IMR-90 (cell line): ENCODE measurements at regions not wholly inside any gene's neighbourhood (a gene's known extent, or its start where the extent isn't known, plus 50 kb on each side); places are given as distances from the start of the nearest gene placed in this dataset.
"Not testable (repeated sequence)": the region's sequence is repeated elsewhere in the genome, so short reads cannot be mapped to it uniquely, and the experiment has no call there.

Source experiments
- ATAC-seq: fragments of 200-7000 bp; cut with Tn5 transposase; 2 replicates; pipeline ENCODE4 v1.9.1; 2020; ENCODE audit warnings: low read depth, mild to moderate bottlenecking, moderate library complexity
- BruUV-seq: library from RNA; stranded (reverse); fragments of 400-500 nt; replicated peaks from 2 replicates; lab custom pipeline; 2021; lab: Mats Ljungman, UMichigan
- CTCF ChIA-PET: fragments of 300-600 bp; formaldehyde crosslinking; extraction: SDS; loops from one replicate; lab custom pipeline; 2021; ENCODE audit warnings: antibody characterized with exemption; lab: Yijun Ruan, JAX
- POLR2A ChIA-PET: fragments of 300-600 bp; sonication (Branson Sonifier 250); formaldehyde crosslinking; loops from one replicate; lab custom pipeline; 2022; ENCODE audit warnings: antibody characterized with exemption; ENCODE audit not compliant: unreplicated experiment; lab: Charles Lee
- DNase-seq: peaks from one replicate; pipeline ENCODE4 v3.0.0; 2013
- H2AFZ ChIP-seq: replicated peaks from 2 replicates; pipeline ENCODE3; 2013; ENCODE audit warnings: low read length, mild to moderate bottlenecking; ENCODE audit not compliant: poor library complexity
- H2AK5ac ChIP-seq: 2 replicates; pipeline ENCODE4 v1.6.1; 2013; ENCODE audit warnings: low read depth, low read length, inconsistent platforms
- H2AK9ac ChIP-seq: replicated peaks from 2 replicates; pipeline ENCODE3; 2013; ENCODE audit warnings: mild to moderate bottlenecking, low read depth, low read length, moderate library complexity; ENCODE audit not compliant: poor library complexity
- H2BK120ac ChIP-seq: 2 replicates; pipeline ENCODE4 v1.6.1; 2013; ENCODE audit warnings: low read depth, low read length, inconsistent platforms
- H2BK15ac ChIP-seq: 3 replicates; pipeline ENCODE4 v1.6.1; 2013; ENCODE audit warnings: low read depth, low read length, inconsistent platforms
- H2BK20ac ChIP-seq: 2 replicates; pipeline ENCODE4 v1.6.1; 2013; ENCODE audit warnings: low read depth, mild to moderate bottlenecking, inconsistent platforms, low read length, moderate library complexity
- H2BK5ac ChIP-seq: 2 replicates; pipeline ENCODE4 v1.6.1; 2013; ENCODE audit warnings: mild to moderate bottlenecking, low read depth, low read length, inconsistent platforms; ENCODE audit not compliant: poor library complexity, severe bottlenecking
- H3K14ac ChIP-seq: replicated peaks from 2 replicates; pipeline ENCODE4 v1.6.1; 2013; ENCODE audit warnings: low read depth, low read length, inconsistent platforms
- H3K18ac ChIP-seq: 2 replicates; pipeline ENCODE4 v1.6.1; 2013; ENCODE audit warnings: low read depth, low read length, control low read depth
- H3K23ac ChIP-seq: 2 replicates; pipeline ENCODE4 v1.6.1; 2013; ENCODE audit warnings: low read depth, low read length, inconsistent platforms
- H3K27ac ChIP-seq: 2 replicates; pipeline ENCODE4 v1.5.1; 2013; ENCODE audit warnings: mild to moderate bottlenecking, control low read depth, low read length; ENCODE audit not compliant: insufficient read depth
- H3K27me3 ChIP-seq: 2 replicates; pipeline ENCODE4 v1.6.1; 2013; ENCODE audit warnings: low read length; ENCODE audit not compliant: control insufficient read depth, insufficient read depth
- H3K36me3 ChIP-seq: 2 replicates; pipeline ENCODE4 v1.6.1; 2013; ENCODE audit warnings: low read length, mixed read lengths; ENCODE audit not compliant: control insufficient read depth, insufficient read depth
- H3K4ac ChIP-seq: 2 replicates; pipeline ENCODE4 v1.6.1; 2013; ENCODE audit warnings: low read depth, low read length, inconsistent platforms
- H3K4me1 ChIP-seq: 2 replicates; pipeline ENCODE4 v1.6.1; 2013; ENCODE audit warnings: low read length, mixed read lengths; ENCODE audit not compliant: control insufficient read depth, insufficient read depth
- H3K4me2 ChIP-seq: 2 replicates; pipeline ENCODE4 v1.6.1; 2013; ENCODE audit warnings: low read depth, mild to moderate bottlenecking, control low read depth, low read length, moderate library complexity
- H3K4me3 ChIP-seq: 2 replicates; pipeline ENCODE4 v1.5.1; 2013; ENCODE audit warnings: low read depth, mild to moderate bottlenecking, control low read depth, low read length, moderate library complexity; ENCODE audit not compliant: insufficient read depth
- H3K56ac ChIP-seq: 2 replicates; pipeline ENCODE4 v1.6.1; 2013; ENCODE audit warnings: low read length, inconsistent platforms; ENCODE audit not compliant: insufficient read depth; ENCODE audit errors: extremely low read depth
- H3K79me1 ChIP-seq, 2 experiments: 2 replicates each; pipeline ENCODE4 v1.6.1; 2013; ENCODE audit warnings: low read length in 2 of 2, inconsistent platforms in 1 of 2, low read depth in 1 of 2
- H3K9ac ChIP-seq: 2 replicates; pipeline ENCODE4 v1.6.1; 2013; ENCODE audit warnings: low read depth, low read length, control low read depth
- H3K9me1 ChIP-seq: 2 replicates; pipeline ENCODE4 v1.6.1; 2013; ENCODE audit warnings: low read length, inconsistent platforms; ENCODE audit not compliant: insufficient read depth
- H3K9me3 ChIP-seq: 2 replicates; pipeline ENCODE4 v1.6.1; 2013; ENCODE audit warnings: low read length; ENCODE audit not compliant: control insufficient read depth, insufficient read depth
- H4K20me1 ChIP-seq: 2 replicates; pipeline ENCODE4 v1.6.1; 2013; ENCODE audit warnings: low read length, inconsistent platforms; ENCODE audit not compliant: insufficient read depth
- H4K5ac ChIP-seq: 2 replicates; pipeline ENCODE4 v1.6.1; 2013; ENCODE audit warnings: mild to moderate bottlenecking, low read depth, low read length, control low read depth
- H4K8ac ChIP-seq, 2 experiments: 2 replicates each; pipeline ENCODE4 v1.6.1; 2013; ENCODE audit warnings: low read depth in 2 of 2, low read length in 2 of 2, control low read depth in 1 of 2, inconsistent platforms in 1 of 2
- H4K91ac ChIP-seq: 2 replicates; pipeline ENCODE4 v1.6.1; 2013; ENCODE audit warnings: low read depth, low read length, inconsistent platforms; ENCODE audit not compliant: insufficient read depth
- WGBS, 2 experiments: methylation state at CpG; one replicate each; pipeline versions ENCODE4 v1.1.5 to v1.1.7; 2013; ENCODE audit warnings: missing lambda C conversion rate in 2 of 2; ENCODE audit not compliant: insufficient read length in 1 of 2; ENCODE audit errors: extremely low coverage in 2 of 2; 5-methylcytosine and 5-hydroxymethylcytosine counted together
- dilution Hi-C: fragments of 300-500 bp; cut with HindIII; formaldehyde crosslinking; loops from one replicate; pipeline ENCODE4 v1.14.3; 2018; ENCODE audit warnings: low sequenced_read_pairs; ENCODE audit not compliant: unreplicated experiment
- in situ Hi-C: fragments of 300-500 bp; cut with MboI; formaldehyde crosslinking; loops from 3 replicates; pipeline ENCODE4 v1.14.3; 2019; ENCODE audit warnings: low sequenced_read_pairs, inconsistent platforms, mixed read lengths
- intact Hi-C: fragments of 100-400 bp; cut with micrococcal nuclease; formaldehyde crosslinking; loops from 2 replicates; pipeline ENCODE4 v1.10.0; 2022

DNA sequence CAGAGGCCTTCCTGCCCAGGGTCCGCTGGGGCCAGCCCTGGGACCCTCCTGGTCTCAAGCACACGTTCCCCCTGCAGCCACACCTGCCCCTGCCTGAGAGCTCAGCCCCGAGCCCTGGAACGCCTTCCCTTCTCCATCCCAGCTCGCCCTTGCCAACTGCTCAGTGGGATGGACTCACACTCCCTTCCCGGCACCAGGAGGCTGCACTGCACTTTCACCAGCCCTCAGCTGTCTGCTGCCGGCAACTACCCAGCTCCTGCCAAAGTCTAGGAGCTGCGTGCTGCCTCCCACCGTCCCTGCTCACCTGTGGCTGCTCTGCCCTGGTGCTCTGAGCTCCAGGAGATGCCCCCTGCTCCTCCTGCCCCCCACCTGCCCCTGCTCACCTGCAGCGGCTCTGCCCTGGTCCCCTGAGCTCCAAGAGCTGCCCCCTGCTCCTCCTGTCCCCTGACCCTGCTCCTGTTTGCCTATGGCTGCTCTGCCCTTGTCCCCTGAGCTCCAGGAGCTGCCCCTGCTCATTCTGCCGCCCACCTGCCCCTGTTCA lies 246.4 kb downstream of the TMEM121 start:
- dilution Hi-C loops, H3K23ac ChIP-seq, H3K36me3 ChIP-seq, H3K27ac ChIP-seq, H2BK120ac ChIP-seq, DNase-seq, in situ Hi-C loops, ATAC-seq, H2AK9ac ChIP-seq, intact Hi-C loops, CTCF ChIA-PET, H3K9ac ChIP-seq, H2BK5ac ChIP-seq, H2AK5ac ChIP-seq, H3K9me1 ChIP-seq, H3K56ac ChIP-seq, H2AFZ ChIP-seq, H4K8ac ChIP-seq, H4K5ac ChIP-seq, H3K4me3 ChIP-seq, H4K20me1 ChIP-seq, H3K18ac ChIP-seq, H3K14ac ChIP-seq, H3K4ac ChIP-seq, H2BK15ac ChIP-seq, H3K27me3 ChIP-seq, H4K91ac ChIP-seq, H3K4me1 ChIP-seq, H3K4me2 ChIP-seq, BruUV-seq, H3K79me1 ChIP-seq, POLR2A ChIA-PET, H2BK20ac ChIP-seq: not testable (repeated sequence)
- peaks cover 14% of the 10 kb centered on the region for H3K9me3 ChIP-seq
- 33% methylated on average over 1 of the region's 11 CpGs; no CpG with 5 or more reads in 1 of the 2 experiments for WGBS, 2 experiments
